T-helper 2 cell treated with Interferon-gamma antibody and Interleukin-4, amounts not matched to agents 100 ng/mL and 5 ng/mL, for 36 hours (primary cell): ENCODE measurements at regions not wholly inside any gene's neighbourhood (a gene's known extent, or its start where the extent isn't known, plus 50 kb on each side); places are given as distances from the start of the nearest gene placed in this dataset.
"Not testable (repeated sequence)": the region's sequence is repeated elsewhere in the genome, so short reads cannot be mapped to it uniquely, and the experiment has no call there.

ENCODE experiments used
- intact Hi-C: fragments of 100-400 bp; cut with micrococcal nuclease; formaldehyde crosslinking; loops from one replicate; pipeline ENCODE4 v1.15.1; 2023

- intact Hi-C loops, result no loop called here
These were observed 239.2 kb upstream of the PRKCQ start for GRCh38 chr10:6819301-6819700.

GRCh38 chr10:6817770-6818169, 237.7 kb upstream of the PRKCQ start:
- intact Hi-C loops, result no loop called here

GRCh38 chr10:6815346-6815745, 235.3 kb upstream of the PRKCQ start:
- intact Hi-C loops, result no loop called here

GRCh38 chr10:6813856-6814255, 233.8 kb upstream of the PRKCQ start:
- intact Hi-C loops, result no loop called here

GRCh38 chr10:6813306-6813705, 233.2 kb upstream of the PRKCQ start:
- intact Hi-C loops, result no loop called here

GRCh38 chr10:6811153-6811552, 231.1 kb upstream of the PRKCQ start:
- intact Hi-C loops, result no loop called here

GRCh38 chr10:6803427-6803783, 223.3 kb upstream of the PRKCQ start:
- intact Hi-C loops, result no loop called here

GRCh38 chr10:6802759-6803426, 222.8 kb upstream of the PRKCQ start:
- intact Hi-C loops, result no loop called here

- intact Hi-C loops, result no loop called here
These were observed 216.2 kb upstream of the PRKCQ start for GRCh38 chr10:6796231-6796630.

GRCh38 chr10:6795541-6795940, 215.5 kb upstream of the PRKCQ start:
- intact Hi-C loops, result no loop called here

- intact Hi-C loops, result not testable (repeated sequence)
These were observed 214.8 kb upstream of the PRKCQ start for GRCh38 chr10:6794841-6795240.

GRCh38 chr10:6794441-6794840, 214.4 kb upstream of the PRKCQ start:
- intact Hi-C loops, result no loop called here

GRCh38 chr10:6788731-6789130, 208.7 kb upstream of the PRKCQ start:
- intact Hi-C loops, result no loop called here

- intact Hi-C loops, result no loop called here
These were observed 208.2 kb upstream of the PRKCQ start for GRCh38 chr10:6788231-6788630.

- intact Hi-C loops, result no loop called here
These were observed 207.6 kb upstream of the PRKCQ start for GRCh38 chr10:6787718-6788117.

- intact Hi-C loops, result no loop called here
These were observed 207.0 kb upstream of the PRKCQ start for GRCh38 chr10:6787091-6787490.

GRCh38 chr10:6786579-6787031, 206.5 kb upstream of the PRKCQ start:
- intact Hi-C loops, result no loop called here

GRCh38 chr10:6784429-6784828, 204.4 kb upstream of the PRKCQ start:
- intact Hi-C loops, result not testable (repeated sequence)

GRCh38 chr10:6783471-6783870, 203.4 kb upstream of the PRKCQ start:
- intact Hi-C loops, result no loop called here

- intact Hi-C loops, result no loop called here
These were observed 202.3 kb upstream of the PRKCQ start for GRCh38 chr10:6782378-6782777.

- intact Hi-C loops, result no loop called here
These were observed 201.2 kb upstream of the PRKCQ start for GRCh38 chr10:6781133-6781770.

GRCh38 chr10:6780008-6780677, 200.1 kb upstream of the PRKCQ start:
- intact Hi-C loops, result no loop called here
